Body of pancreas (tissue), 4 donors: ENCODE measurements at regions not wholly inside any gene's neighbourhood (a gene's known extent, or its start where the extent isn't known, plus 50 kb on each side); places are given as distances from the start of the nearest gene placed in this dataset.

Experiments
- POLR2A ChIP-seq, 3 donors: fragments of 450-650 bp; IDR thresholded peaks; one replicate each; pipeline ENCODE4 v1.6.1; 2016; ENCODE audit warnings: antibody characterized with exemption in 3 of 3, mild to moderate bottlenecking in 2 of 3
- TF ChIP-seq, protein P1 (sequence below), 7 experiments: fragments of 450-650 bp in 4 of 7; fragments of 200-600 bp in 3 of 7; sonication (generic) in 3 of 7; IDR thresholded peaks; one replicate each; pipeline ENCODE4 v1.5.1; 2016 to 2019; ENCODE audit warnings: antibody characterized with exemption in 7 of 7

GRCh38 chr4:81776794-81777193, 305.1 kb upstream of the RASGEF1B start:
- TF ChIP-seq, protein P1, sequence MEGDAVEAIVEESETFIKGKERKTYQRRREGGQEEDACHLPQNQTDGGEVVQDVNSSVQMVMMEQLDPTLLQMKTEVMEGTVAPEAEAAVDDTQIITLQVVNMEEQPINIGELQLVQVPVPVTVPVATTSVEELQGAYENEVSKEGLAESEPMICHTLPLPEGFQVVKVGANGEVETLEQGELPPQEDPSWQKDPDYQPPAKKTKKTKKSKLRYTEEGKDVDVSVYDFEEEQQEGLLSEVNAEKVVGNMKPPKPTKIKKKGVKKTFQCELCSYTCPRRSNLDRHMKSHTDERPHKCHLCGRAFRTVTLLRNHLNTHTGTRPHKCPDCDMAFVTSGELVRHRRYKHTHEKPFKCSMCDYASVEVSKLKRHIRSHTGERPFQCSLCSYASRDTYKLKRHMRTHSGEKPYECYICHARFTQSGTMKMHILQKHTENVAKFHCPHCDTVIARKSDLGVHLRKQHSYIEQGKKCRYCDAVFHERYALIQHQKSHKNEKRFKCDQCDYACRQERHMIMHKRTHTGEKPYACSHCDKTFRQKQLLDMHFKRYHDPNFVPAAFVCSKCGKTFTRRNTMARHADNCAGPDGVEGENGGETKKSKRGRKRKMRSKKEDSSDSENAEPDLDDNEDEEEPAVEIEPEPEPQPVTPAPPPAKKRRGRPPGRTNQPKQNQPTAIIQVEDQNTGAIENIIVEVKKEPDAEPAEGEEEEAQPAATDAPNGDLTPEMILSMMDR (IDR thresholded peaks at IDR 0.05) = no peak
- TF ChIP-seq POLR2A (IDR thresholded peaks at IDR 0.05) = no peak
